Neural cell (in vitro differentiated cells): ENCODE measurements at regions not wholly inside any gene's neighbourhood (a gene's known extent, or its start where the extent isn't known, plus 50 kb on each side); places are given as distances from the start of the nearest gene placed in this dataset.

Experiments used
- H2AFZ ChIP-seq: fragments of 200-600, 300-800 bp; sonication (generic), shearing (Covaris generic); 2 replicates; pipeline ENCODE4 v1.6.0; 2014; ENCODE audit warnings: low read depth, mild to moderate bottlenecking, antibody characterized with exemption, low read length, moderate library complexity
- H3F3A ChIP-seq: fragments of 200-600 bp; shearing (Covaris generic); 2 replicates; pipeline ENCODE4 v1.6.1; 2016; ENCODE audit warnings: mild to moderate bottlenecking, moderate library complexity, mixed read lengths, antibody characterized with exemption, low read length; ENCODE audit not compliant: insufficient read depth, poor library complexity, severe bottlenecking
- H3K27ac ChIP-seq: fragments of 200-600, 300-800 bp; sonication (generic), shearing (Covaris generic); 2 replicates; pipeline ENCODE4 v1.5.1; 2014; ENCODE audit warnings: mild to moderate bottlenecking, low read length, moderate library complexity
- H3K27me3 ChIP-seq: fragments of 300-800, 200-600 bp; sonication (generic), shearing (Covaris generic); 2 replicates; pipeline ENCODE4 v1.6.0; 2014; ENCODE audit warnings: mild to moderate bottlenecking, low read depth, low read length, moderate library complexity; ENCODE audit not compliant: insufficient read depth
- H3K36me3 ChIP-seq: fragments of 300-800, 200-600 bp; sonication (generic), shearing (Covaris generic); 2 replicates; pipeline ENCODE4 v1.5.1; 2014; ENCODE audit warnings: mild to moderate bottlenecking, antibody characterized with exemption, low read length, moderate library complexity; ENCODE audit not compliant: insufficient read depth
- H3K4me2 ChIP-seq: fragments of 300-800, 200-600 bp; sonication (generic), shearing (Covaris generic); 2 replicates; pipeline ENCODE4 v1.6.0; 2014; ENCODE audit warnings: mild to moderate bottlenecking, low read length
- H3K4me3 ChIP-seq: fragments of 300-800, 200-600 bp; sonication (generic), shearing (Covaris generic); 2 replicates; pipeline ENCODE4 v1.5.1; 2014; ENCODE audit warnings: mild to moderate bottlenecking, low read length, moderate library complexity
- H3K79me2 ChIP-seq: fragments of 200-600 bp; shearing (Covaris generic); replicated peaks from 2 replicates; pipeline ENCODE4 v1.6.0; 2014; ENCODE audit warnings: mild to moderate bottlenecking, low read length, moderate library complexity; ENCODE audit not compliant: insufficient read depth
- H3K9ac ChIP-seq: fragments of 300-800, 200-600 bp; sonication (generic), shearing (Covaris generic); 2 replicates; pipeline ENCODE4 v1.6.1; 2016; ENCODE audit warnings: mild to moderate bottlenecking, low read length, mixed read lengths
- H3K9me2 ChIP-seq: fragments of 200-600 bp; shearing (Covaris generic); 2 replicates; pipeline ENCODE4 v1.6.1; 2016; ENCODE audit warnings: mild to moderate bottlenecking, low read length, mixed read lengths; ENCODE audit not compliant: insufficient read depth
- H3K9me3 ChIP-seq: fragments of 200-600, 300-800 bp; sonication (generic), shearing (Covaris generic); 2 replicates; pipeline ENCODE4 v1.6.1; 2016; ENCODE audit warnings: mild to moderate bottlenecking, mixed run types, low read length, moderate library complexity, mixed read lengths
- H4K20me1 ChIP-seq: fragments of 200-600 bp; shearing (Covaris generic); 2 replicates; pipeline ENCODE4 v1.6.1; 2016; ENCODE audit warnings: mild to moderate bottlenecking, mixed run types; ENCODE audit not compliant: insufficient read depth
- CTCF ChIP-seq: fragments of 450-650 bp; IDR thresholded peaks from 2 replicates; pipeline ENCODE4 v1.5.1; 2014; ENCODE audit warnings: antibody characterized with exemption, mild to moderate bottlenecking, moderate library complexity; ENCODE audit not compliant: poor library complexity, severe bottlenecking
- EP300 ChIP-seq: fragments of 450-650 bp; conservative IDR thresholded peaks from 2 replicates; pipeline ENCODE4 v1.6.1; 2014; ENCODE audit warnings: antibody characterized with exemption, mild to moderate bottlenecking, moderate library complexity; ENCODE audit not compliant: poor library complexity, severe bottlenecking
- EZH2 ChIP-seq: fragments of 200-600, 300-800 bp; shearing (Covaris generic), sonication (generic); IDR thresholded peaks from 2 replicates; pipeline ENCODE4 v1.6.1; 2014; ENCODE audit warnings: antibody characterized with exemption, low read length, borderline replicate concordance, mild to moderate bottlenecking; ENCODE audit not compliant: insufficient read depth, poor library complexity, severe bottlenecking
- MXI1 ChIP-seq: fragments of 450-650 bp; conservative IDR thresholded peaks from 2 replicates; pipeline ENCODE4 v1.6.1; 2014; ENCODE audit warnings: antibody characterized with exemption, mild to moderate bottlenecking; ENCODE audit not compliant: poor library complexity, severe bottlenecking
- POLR2AphosphoS5 ChIP-seq: IDR thresholded peaks from 2 replicates; pipeline ENCODE4 v1.6.1; 2012
- RAD21 ChIP-seq: fragments of 450-650 bp; conservative IDR thresholded peaks from 2 replicates; pipeline ENCODE4 v1.6.1; 2014; ENCODE audit warnings: antibody characterized with exemption, mild to moderate bottlenecking, moderate library complexity
- REST ChIP-seq: IDR thresholded peaks from 2 replicates; pipeline ENCODE4 v1.6.1; 2012; ENCODE audit warnings: borderline replicate concordance
- SMC3 ChIP-seq: fragments of 450-650 bp; conservative IDR thresholded peaks from 2 replicates; pipeline ENCODE4 v1.6.1; 2014; ENCODE audit warnings: antibody characterized with exemption, mild to moderate bottlenecking, moderate library complexity; ENCODE audit not compliant: poor library complexity
- TAF1 ChIP-seq: IDR thresholded peaks from 2 replicates; pipeline ENCODE4 v1.6.1; 2012; ENCODE audit warnings: low read depth

GRCh38 chr17:53193044-53193443 lies 629.7 kb upstream of the KIF2B start:
- H3K9ac ChIP-seq = no peak overlapping the region
- no peaks in the 10 kb centered on the region for H3K9me3 ChIP-seq
- H2AFZ ChIP-seq = no peak overlapping the region
- no peak for TF ChIP-seq MXI1
- TF ChIP-seq CTCF = no peak
- TF ChIP-seq POLR2AphosphoS5 = no peak
- TF ChIP-seq REST = no peak
- TF ChIP-seq SMC3 = no peak
- no peak for TF ChIP-seq TAF1
- no peak for TF ChIP-seq EP300
- TF ChIP-seq EZH2 = no peak
- no peak for TF ChIP-seq RAD21
- no peaks in the 10 kb centered on the region for H3F3A ChIP-seq
- H4K20me1 ChIP-seq = no peaks in the 10 kb centered on the region
- no peaks in the 10 kb centered on the region for H3K36me3 ChIP-seq
- H3K79me2 ChIP-seq = no peaks in the 10 kb centered on the region
- H3K27ac ChIP-seq = no peak overlapping the region
- no peak overlapping the region for H3K4me2 ChIP-seq
- no peak overlapping the region for H3K4me3 ChIP-seq
- no peaks in the 10 kb centered on the region for H3K27me3 ChIP-seq
- no peaks in the 10 kb centered on the region for H3K9me2 ChIP-seq

- Histone ChIP-seq H3K4me2 (no peak overlapping the region), H3K27me3 (no peaks in the 10 kb centered on the region), H3K4me3 (no peak overlapping the region), H3K36me3 (no peaks in the 10 kb centered on the region), H3K9ac (no peak overlapping the region), H4K20me1 (no peaks in the 10 kb centered on the region), H3K9me3 (no peaks in the 10 kb centered on the region), H3K79me2 (no peaks in the 10 kb centered on the region), H2AFZ (no peak overlapping the region), H3K27ac (no peak overlapping the region), H3K9me2 (no peaks in the 10 kb centered on the region), H3F3A (no peaks in the 10 kb centered on the region)
- no peak for TF ChIP-seq MXI1
- no peak for TF ChIP-seq POLR2AphosphoS5
- TF ChIP-seq SMC3 = no peak
- TF ChIP-seq REST = no peak
- no peak for TF ChIP-seq EZH2
- TF ChIP-seq RAD21 = no peak
- no peak for TF ChIP-seq TAF1
- no peak for TF ChIP-seq EP300
- TF ChIP-seq CTCF = no peak
These were observed 630.8 kb upstream of the KIF2B start for GRCh38 chr17:53191878-53192277.
